ENCODE measurements at regions not wholly inside any gene's neighbourhood (a gene's known extent, or its start where the extent isn't known, plus 50 kb on each side); places are given as distances from the start of the nearest gene placed in this dataset.

- DNase-seq = no peak
Observed at GRCh38 chr10:43754569-43755260, 106.0 kb upstream of the ZNF32 start.

DNA sequence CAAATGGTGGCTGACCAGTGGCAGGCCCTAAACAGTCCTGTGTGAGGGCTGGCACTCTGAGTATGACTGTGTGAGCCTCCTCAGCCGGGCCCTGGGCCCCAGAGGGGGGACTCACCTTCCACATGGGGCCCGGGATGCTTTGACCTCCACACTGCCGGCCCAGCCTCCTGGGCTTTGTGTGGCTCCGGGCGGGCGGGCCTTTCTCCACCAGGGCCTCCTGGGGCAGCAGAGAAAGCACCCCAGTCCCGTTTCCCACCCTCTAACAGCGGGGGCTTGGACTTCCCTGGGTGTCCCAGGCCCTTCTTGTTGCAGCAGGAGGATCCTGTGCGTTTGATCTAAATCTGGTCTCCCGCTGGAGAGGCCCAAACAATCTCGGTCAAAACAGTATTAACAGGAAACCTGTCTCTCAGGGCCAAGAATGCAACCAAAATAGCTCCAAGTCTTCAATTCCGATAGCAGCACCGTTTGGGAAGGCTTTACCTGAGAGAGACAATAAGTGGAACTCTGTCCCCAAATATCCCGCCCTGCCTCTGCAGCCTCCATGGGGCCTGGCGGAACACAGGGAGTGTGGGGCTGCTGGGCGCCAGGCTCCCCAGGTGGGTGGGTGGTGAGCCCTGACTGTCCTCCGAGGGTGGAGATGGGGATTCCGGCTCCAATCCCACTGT, 104.8 kb upstream of the ZNF32 start:
- DNase-seq = no peak

GRCh38 chr10:43752682-43753081, 104.0 kb upstream of the ZNF32 start:
- no peak for DNase-seq

DNA sequence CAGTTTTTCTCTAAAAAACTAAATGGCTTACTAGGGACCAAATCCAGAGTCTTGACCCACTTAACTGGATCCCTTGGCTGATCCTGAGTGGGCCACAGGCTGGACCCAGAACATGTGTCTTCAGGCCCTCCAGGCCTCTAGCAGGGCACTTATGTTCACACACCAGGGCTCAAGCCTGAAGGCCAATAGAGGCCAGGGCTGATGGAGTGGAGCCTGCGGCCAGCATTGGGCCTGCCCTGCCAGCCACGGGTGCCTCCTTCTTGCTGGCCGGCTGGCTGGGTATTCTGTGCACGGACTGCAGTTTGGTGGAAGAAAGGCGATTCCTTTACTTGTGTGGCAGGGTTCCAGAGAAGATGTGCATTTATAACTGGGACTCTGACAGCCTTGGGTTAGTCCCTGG, 103.0 kb upstream of the ZNF32 start:
- DNase-seq = no peak

GRCh38 chr10:43749940-43750552, 101.4 kb upstream of the ZNF32 start:
- DNase-seq = no peak

DNA sequence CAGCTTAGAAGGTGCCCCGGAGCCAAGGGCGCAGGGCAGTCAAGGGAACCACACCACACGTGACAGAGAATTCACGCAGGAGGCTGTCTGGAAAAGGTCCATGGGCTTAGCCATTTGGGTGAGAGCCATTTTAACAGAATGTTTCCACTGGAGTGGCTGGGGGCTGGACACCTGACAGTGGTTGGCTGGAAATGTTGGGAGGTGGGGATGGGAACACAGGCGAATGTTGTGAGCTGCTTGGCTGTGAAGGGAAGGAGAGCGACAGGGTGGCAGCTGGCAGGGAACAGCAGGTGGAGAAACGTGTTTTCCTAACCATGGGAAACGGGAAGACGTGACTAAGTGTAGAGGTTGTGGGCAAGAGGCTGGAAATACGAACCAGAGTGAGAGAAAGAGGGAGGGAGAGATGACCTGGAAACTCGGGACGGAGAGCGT, 100.5 kb upstream of the ZNF32 start:
- DNase-seq = no peak

DNA sequence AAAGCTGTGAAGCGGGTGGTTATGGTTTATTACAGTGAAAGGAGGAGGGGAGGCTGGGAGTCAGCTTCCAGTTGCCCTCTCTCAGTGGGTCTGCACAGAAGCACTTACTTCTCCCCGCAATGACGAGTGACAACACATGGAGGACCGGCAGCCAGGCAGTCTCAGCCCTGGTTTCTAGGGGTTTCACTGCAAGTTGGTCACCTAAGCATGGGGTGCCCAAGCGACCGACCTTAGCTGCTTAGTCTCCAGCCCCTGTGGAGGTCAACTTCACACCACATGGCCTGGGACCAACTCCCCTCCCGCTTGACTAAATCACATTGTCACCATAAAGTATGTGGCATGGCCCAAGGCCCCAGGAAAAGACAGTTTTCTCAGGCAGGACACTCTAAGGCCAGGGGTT, 99.9 kb upstream of the ZNF32 start:
- DNase-seq = no peak

DNA sequence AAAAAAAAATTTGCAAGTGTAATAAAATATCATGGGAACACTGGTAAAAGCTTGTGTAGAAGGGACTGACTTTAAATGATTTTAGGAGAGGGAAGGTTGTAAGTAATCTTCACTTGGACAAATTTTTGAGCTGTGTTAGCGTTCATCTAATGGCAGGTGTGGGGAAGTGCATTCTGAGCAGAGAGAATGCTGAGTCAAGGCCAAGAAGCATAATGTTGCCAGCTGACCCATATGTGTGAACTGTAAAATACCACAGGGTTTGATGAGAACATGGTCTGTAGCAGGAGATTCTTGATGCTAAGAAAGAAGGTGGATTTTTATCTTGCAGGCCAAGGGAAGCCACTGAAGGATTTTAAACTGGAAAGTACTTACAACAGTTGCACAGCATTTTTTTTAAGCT, 98.2 kb upstream of the ZNF32 start:
- DNase-seq = no peak

DNA sequence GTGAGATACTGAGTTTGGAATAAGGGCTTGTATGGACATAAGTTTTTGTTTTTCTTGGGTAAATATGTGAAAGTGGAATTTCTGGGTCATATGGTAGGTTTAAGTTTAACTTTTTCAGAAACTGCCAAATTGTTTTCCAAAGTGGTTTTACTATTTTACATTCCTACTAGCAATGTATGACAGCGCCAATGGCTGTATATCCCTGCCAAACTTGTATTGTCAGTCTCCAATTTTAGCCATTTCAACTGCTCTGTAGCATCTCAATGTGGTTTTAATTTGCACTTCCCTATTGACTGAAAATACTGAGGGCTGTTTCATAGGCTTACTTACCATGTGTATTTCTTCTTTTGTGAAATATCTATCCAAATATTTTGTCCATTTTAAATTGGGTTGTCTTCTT, 90.5 kb upstream of the ZNF32 start:
- DNase-seq = no peak

- no peak for DNase-seq
Observed at GRCh38 chr10:43737003-43737402, 88.3 kb upstream of the ZNF32 start.

DNA sequence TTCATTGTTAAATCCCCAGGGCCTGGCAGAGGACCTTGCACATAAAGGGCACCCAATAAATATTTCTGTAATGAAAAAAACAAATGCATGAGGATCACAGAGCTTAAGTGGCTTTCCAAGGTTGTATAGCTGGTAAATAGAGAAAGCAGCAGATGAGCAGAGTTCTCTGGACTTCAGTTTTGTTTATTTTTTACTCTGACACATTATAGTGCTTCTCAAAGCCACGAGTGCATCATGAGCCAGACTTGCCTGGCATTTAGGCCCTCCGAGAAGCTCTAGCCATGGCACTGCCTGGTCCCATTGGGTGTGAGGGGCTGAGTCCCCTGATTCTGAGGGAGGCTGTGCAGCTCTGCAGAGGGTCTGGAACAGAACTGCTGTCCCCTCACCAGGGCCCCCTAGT, 87.2 kb upstream of the ZNF32 start:
- DNase-seq = no peak

DNA sequence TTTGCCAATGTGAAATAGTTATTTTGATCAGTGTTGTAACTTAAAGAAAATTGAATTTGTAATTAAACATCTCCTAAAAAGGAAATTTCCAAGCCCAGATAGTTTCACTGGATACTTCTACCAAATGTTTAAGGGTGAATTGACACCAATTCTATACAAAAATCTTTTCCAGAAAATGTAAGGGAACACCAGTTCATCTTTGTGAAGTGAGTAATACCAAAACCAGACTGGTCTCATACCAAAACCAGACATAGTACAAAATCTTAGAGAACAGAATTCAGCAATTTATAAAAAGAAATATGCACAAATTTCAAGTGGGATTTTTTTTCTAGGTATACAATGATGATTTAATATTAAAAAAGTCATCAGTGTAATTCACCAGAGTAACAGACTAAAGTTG, 86.0 kb upstream of the ZNF32 start:
- no peak for DNase-seq

DNA sequence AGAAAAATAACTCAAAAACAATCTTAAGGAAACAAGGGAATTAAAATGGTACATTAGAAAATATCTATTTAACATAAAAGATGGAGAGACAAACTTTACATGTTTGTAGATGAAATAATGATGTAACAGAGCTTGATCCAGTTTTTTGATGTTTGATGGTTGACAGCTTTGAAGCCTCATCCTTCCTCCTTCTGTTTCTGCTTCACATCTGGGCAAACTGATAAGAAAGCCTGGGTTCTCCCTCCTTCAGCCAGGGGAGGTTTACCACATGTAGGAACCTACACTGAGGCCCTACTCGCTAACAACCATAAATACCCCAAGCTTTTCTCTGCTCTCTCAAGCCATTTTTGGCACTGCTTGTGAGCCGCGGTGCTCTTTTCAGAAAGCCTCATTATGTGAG, 82.8 kb upstream of the ZNF32 start:
- no peak for DNase-seq

GRCh38 chr10:43728425-43728824, 79.7 kb upstream of the ZNF32 start:
- DNase-seq = no peak

- DNase-seq = no peak
Observed at GRCh38 chr10:43727935-43728334, 79.3 kb upstream of the ZNF32 start.

DNA sequence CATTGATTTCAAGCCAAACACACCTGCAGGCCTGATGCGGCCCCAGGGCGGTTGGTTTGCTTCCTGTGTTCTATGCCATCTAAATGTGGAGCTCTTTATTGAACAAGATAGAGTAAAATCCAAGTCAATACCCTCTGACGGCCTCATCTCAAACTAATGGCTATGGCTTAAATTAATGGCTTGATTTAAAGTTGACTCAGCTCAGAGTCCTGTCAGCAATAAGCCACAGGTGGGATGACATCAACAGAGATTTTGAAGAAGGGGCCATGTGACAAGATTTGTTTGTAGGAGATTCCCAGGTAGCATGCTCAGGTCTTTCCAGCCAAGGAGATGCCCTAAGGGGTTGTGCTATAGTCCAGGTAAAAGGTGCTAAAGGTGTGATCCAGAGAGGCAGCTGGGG, 66.7 kb upstream of the ZNF32 start:
- DNase-seq = no peak

DNA sequence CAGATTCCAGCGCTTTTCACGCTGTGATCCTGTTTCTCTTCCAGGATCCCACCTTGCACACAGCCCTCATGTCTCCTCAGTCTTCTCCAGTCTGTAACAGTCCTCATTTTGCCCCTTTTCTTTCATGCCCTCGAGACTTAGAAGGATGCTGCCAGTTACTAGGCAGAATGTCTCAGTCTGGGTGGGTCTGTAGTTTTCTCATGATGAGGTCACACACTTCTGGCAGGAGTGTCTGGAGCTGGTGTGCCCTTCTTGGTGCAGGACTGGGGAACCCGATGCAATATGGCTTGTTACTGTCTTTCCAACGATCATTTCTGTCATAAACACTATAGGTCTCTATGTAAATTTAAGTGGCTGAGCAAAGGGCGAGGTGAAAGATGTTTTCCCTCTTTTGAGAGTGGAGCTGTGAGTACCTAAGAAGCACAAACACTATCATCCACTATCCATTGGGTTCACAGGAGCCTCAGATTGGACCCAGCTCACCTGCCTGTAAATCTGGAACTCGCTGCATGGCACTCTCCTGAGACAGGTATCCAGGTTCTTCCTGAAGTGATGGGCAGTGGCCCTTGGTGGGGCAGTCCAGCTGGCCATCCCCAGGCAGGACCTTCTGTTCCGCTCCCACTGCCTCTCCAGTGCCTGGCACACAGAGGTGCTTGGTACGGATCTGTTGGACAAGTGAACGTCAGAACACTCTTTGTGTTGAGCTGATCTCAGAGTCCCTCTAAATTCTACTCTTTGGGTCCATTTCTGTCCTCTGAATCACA, 64.3 kb upstream of the ZNF32 start:
- no peak for DNase-seq

DNA sequence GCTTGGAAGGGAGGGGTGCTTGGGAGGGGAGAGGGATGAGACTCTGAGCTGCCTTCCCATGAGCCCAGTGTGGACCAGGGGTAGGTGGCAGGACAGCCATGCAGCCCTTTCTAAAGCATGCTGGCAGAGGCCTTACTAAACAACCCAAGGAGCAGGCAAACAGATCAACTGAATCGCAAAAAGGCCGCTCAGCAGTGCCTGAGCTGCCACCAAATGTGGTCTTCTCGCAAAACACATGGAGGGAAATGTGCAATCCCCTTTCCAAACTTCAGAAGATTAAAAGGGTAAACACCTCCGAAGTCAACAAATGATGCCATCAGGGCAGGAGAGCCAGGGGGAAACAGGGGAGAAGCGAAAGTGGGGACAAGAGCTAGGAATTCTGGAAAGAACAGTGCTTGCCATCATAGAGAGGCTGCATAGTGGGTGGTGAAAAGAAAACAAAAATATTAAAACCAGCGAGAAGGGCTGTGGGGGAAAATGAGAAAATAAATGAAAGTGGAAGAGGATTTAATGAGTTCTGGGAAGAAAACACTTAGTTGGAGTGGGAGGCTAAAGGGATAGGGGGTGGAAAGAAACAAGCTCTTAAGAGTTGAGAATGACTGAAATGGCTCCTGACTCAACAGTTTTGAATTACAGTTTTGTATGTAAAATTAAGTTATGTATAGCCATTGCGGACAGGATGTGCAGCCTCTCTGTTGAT, 62.2 kb upstream of the ZNF32 start:
- no peak for DNase-seq

DNA sequence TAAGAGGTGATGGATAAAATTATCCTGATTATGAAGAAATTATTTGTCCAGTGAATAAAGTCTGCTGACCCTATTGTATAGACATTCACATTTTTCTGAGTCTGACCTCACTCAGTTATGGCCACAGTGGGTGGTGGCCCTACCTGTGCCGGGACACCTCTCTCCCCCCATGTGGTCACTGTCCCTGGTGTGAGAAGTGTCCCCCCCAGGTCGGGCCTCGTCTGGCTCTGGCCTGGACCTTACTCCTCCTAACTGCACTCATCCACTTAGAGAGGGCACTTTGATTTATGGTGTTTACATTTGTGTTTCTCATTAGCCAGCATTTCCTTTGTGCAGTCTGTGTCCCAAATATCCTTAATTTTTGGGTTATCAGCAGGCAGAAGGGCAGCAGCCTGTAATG, 59.6 kb upstream of the ZNF32 start:
- no peak for DNase-seq

DNA sequence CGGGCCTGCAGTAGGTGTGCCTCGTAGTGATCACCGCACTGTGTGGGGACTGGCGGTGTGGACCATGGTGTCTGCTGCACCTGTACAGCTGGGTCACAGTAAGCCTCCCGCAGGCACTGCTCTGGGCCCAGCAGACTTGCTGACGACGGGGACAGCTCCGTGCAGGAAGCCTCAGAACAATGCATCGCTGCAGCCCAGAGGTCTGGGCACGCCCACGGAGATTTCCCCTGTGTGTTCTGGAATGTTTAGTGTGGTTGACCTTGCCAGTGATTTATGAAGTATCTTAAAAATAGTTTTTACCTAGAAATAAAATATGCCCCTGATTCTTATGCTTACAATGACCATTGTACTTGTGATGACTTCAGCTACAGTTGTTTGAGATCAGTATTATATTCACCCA, 59.1 kb upstream of the ZNF32 start:
- no peak for DNase-seq

DNA sequence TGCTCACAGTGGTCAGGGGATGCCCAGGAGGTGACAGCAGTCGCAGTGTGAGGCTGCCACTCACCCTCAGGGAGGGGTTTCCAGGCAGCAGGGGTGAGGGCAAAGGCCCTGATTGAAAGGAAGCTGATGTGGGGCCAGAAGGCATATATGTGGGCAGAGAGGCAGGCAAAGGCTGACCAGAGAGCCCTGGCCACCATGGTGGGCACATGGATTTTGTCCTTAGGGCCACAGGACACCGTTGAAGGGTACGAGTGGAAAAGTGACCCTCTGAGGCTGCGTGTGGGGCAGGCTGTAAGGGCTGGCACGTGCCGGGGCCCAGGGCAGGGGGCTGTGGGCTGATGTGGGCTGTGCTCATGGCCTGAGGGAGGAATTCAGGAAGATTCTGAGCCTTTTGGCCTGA, 57.5 kb upstream of the ZNF32 start:
- no peak for DNase-seq

GRCh38 chr10:43703286-43703685, 54.6 kb upstream of the ZNF32 start:
- no peak for DNase-seq

DNA sequence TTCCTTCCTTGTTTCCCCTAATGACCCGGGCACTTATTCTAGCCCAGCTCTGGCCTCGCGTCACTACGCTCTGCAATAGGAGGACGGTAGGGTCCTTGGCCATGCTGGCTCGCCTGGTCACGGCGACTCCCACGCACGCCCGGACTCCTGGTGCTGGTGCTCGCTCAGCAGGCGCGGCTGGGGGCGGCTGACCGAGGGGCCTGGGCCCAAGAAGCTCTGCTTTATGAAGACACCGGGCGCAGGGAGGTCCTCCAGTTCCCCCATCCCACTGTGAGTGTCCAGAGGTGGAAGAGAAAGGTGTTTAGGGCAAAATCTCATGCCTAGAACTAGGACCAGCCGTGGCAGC, 54.2 kb upstream of the ZNF32 start:
- no peak for DNase-seq

All from DMS 273 treated with DMSO at 0.1 percent for 48 hours (cell line).